Activated naive CD4-positive, alpha-beta T cell treated with anti-CD3 and anti-CD28 coated beads, Interleukin-2, amount 10 ng/mL, durations not matched to agents 7 days and 5 days (primary cell): ENCODE measurements at regions not wholly inside any gene's neighbourhood (a gene's known extent, or its start where the extent isn't known, plus 50 kb on each side); places are given as distances from the start of the nearest gene placed in this dataset.

Experiments
- CTCF ChIA-PET: fragments of 350-600 bp; sonication (Branson Sonifier 250); formaldehyde crosslinking; loops from one replicate; lab custom pipeline; 2021; ENCODE audit warnings: antibody characterized with exemption; lab: Charles Lee
- DNase-seq: peaks from one replicate; pipeline ENCODE4 v3.0.0-alpha.2; 2020
- H3K27ac Mint-ChIP-seq: one replicate; pipeline ENCODE4 v1.8.0; 2021; ENCODE audit warnings: mild to moderate bottlenecking, moderate library complexity, mixed read lengths
- H3K27me3 Mint-ChIP-seq: one replicate; pipeline ENCODE4 v1.8.0; 2021; ENCODE audit warnings: mild to moderate bottlenecking, mixed read lengths
- H3K36me3 Mint-ChIP-seq: one replicate; pipeline ENCODE4 v1.8.0; 2021; ENCODE audit warnings: mixed read lengths
- H3K4me1 Mint-ChIP-seq: one replicate; pipeline ENCODE4 v1.8.0; 2021; ENCODE audit warnings: mixed read lengths
- H3K4me3 Mint-ChIP-seq: one replicate; pipeline ENCODE4 v1.8.0; 2021; ENCODE audit warnings: mild to moderate bottlenecking, moderate library complexity, mixed read lengths
- H3K9me3 Mint-ChIP-seq: one replicate; pipeline ENCODE4 v1.8.0; 2021; ENCODE audit warnings: mixed read lengths

DNA sequence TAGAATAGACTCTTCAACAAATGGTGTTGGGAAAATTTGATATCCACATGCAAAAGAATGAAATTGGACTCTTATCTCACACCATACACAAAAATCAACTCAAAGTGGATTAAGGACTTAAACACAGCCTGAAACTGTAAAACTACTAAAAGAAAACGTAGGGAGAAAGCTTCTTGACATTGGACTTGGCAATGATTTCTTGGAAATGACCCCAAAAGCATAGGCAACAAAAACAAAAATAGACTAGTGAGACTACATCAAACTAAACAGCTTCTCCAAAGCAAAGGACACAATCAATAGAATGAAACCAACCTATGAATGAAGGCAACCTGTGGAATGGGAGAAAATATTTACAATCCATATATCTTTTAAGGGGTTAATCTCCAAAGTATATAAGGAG is 94.7 kb upstream of the INTU start:
- Mint-ChIP-seq H3K9me3 (no peaks in the 10 kb centered on the region), H3K27me3 (peaks cover 4% of the 10 kb centered on the region), H3K4me3 (no peak overlapping the region), H3K4me1 (no peaks in the 10 kb centered on the region), H3K27ac (no peak overlapping the region), H3K36me3 (no peaks in the 10 kb centered on the region)
- no peak for DNase-seq
- CTCF ChIA-PET = no interaction called here

DNA sequence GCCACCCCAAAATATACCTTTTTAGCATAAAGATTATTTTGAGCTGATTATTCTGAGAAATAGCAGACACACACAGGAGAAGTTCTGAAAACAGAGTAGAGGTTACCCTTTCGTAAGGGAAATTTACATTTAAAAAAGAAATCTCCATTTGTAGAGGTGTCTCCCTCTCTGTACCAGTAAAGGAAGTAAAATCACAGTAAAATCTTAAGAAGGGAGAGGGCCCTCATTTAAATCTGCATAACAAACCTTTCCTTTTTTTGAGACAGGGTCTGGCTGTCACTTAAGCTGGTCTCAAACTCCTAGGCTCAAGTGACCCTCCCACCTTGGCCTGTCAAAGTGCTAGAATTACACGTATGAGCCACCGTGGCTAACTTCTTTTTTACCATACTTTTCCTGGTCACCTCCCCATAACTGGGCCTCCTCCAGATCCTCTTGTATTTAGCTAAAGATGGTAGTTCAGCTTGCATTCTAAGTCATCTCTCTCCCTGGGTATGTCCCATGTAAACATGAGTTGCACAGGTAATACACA is 92.2 kb upstream of the INTU start:
- Mint-ChIP-seq H3K9me3 (no peaks in the 10 kb centered on the region), H3K36me3 (no peaks in the 10 kb centered on the region), H3K4me3 (no peak overlapping the region), H3K27me3 (peaks cover 4% of the 10 kb centered on the region), H3K27ac (no peak overlapping the region), H3K4me1 (no peaks in the 10 kb centered on the region)
- CTCF ChIA-PET = no interaction called here
- no peak for DNase-seq

DNA sequence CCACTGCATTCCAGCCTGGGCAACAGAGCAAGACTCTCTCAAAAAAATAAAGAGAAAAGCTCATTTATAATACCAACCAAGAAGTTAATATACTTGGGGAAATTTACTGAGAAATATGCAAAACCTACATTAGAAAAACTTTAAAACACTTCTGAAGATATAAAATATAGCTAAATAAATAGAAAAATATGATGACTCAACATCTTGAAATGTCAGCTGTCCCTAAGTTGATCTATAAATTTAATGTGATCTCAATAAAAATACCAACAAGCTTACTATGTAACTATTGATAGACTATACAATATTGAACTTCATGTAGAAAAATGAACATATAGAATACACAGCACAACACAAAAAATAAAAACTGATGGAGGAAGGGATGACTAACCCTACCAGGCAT is 87.5 kb upstream of the INTU start:
- Mint-ChIP-seq H3K4me3 (no peak overlapping the region), H3K36me3 (no peaks in the 10 kb centered on the region), H3K27ac (no peak overlapping the region), H3K9me3 (no peaks in the 10 kb centered on the region), H3K27me3 (no peaks in the 10 kb centered on the region), H3K4me1 (no peaks in the 10 kb centered on the region)
- DNase-seq = no peak
- CTCF ChIA-PET = no interaction called here

DNA sequence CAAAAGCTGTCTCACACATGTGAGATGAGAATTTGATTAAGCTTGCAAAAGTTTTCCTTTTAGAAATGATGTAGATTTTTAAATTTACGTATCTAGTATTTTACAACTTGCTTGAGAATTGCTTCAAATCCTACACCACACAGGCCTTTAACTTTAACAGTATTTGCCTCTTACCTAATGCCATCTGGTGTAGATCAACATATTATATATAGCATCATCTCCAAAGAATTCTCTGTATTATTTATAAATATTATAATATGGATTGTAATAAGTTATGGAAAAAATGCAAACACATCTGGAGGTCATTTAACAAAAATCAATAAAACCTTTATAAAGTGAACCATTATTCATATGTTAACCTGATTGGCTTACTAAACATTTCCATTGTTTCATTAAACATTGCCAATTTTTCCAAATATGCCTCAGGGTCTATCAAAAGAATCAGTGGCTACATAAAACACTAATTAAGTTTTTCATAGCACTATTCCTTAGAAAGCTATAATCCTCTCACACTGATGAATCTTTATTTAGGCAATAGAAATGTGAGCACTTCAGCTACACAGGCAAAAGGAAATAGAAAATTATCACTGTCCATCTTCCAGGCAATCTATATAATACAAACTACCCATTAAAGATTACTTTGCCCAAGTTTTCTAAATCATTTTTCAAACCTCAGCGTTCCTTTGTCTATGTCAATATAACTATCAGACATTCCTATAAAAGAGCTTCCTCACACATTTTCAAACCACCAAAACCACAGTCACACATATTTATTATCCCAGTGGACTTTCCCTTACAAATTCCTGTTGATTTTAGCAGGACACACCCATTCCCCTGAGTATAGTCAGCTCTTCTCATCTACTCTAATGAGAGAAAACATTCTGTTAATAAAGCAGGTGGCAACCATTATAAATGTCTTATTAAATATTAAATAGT is 83.5 kb upstream of the INTU start:
- no peak for DNase-seq
- H3K9me3 Mint-ChIP-seq = no peaks in the 10 kb centered on the region
- no peaks in the 10 kb centered on the region for H3K36me3 Mint-ChIP-seq
- no peak overlapping the region for H3K4me3 Mint-ChIP-seq
- no peaks in the 10 kb centered on the region for H3K27me3 Mint-ChIP-seq
- H3K4me1 Mint-ChIP-seq = no peaks in the 10 kb centered on the region
- CTCF ChIA-PET = no interaction called here
- no peak overlapping the region for H3K27ac Mint-ChIP-seq

DNA sequence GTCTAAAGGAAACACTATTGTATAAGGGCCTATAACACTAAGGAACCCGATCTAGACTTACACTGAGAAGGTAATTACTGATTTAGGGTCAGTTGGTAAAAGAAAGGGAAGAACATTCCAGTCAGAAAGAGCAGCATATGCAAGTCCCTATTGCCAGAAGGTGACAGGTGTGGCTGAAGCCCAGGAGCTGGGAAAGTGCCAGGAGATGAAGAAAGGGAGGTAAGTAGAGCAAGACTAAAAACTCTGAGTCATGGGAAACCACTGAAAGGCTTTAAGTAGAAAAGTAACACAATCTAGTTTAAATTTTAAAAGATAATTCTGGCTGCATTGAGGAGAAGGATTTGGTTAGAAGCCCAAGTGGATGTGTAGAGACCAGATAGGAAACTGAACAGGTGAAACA is 77.7 kb upstream of the INTU start:
- Mint-ChIP-seq H3K27me3 (no peaks in the 10 kb centered on the region), H3K4me1 (no peaks in the 10 kb centered on the region), H3K36me3 (no peaks in the 10 kb centered on the region), H3K9me3 (no peaks in the 10 kb centered on the region), H3K27ac (no peak overlapping the region), H3K4me3 (no peak overlapping the region)
- no peak for DNase-seq
- CTCF ChIA-PET = no interaction called here

DNA sequence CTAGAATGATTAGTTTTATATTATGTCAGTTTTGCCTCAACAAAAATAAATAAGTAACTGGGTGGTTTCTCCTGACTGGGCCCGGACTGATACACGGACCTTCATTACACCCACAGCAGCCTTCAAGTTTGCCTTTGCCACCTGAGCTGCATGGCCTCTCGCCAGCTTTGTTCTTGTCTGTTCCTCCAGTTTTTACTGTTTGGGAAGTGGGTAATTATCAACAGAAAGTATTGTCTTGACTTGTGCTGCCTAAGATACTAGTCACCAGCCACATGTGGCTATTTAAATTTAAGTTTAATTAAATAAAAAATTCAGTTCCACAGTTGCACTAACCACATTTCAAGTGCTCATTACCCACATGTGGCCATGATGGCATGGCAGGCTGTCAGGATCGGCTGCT is 74.7 kb upstream of the INTU start:
- CTCF ChIA-PET = no interaction called here
- Mint-ChIP-seq H3K27me3 (no peaks in the 10 kb centered on the region), H3K4me3 (no peak overlapping the region), H3K9me3 (no peaks in the 10 kb centered on the region), H3K36me3 (no peaks in the 10 kb centered on the region), H3K4me1 (no peaks in the 10 kb centered on the region), H3K27ac (no peak overlapping the region)
- no peak for DNase-seq

DNA sequence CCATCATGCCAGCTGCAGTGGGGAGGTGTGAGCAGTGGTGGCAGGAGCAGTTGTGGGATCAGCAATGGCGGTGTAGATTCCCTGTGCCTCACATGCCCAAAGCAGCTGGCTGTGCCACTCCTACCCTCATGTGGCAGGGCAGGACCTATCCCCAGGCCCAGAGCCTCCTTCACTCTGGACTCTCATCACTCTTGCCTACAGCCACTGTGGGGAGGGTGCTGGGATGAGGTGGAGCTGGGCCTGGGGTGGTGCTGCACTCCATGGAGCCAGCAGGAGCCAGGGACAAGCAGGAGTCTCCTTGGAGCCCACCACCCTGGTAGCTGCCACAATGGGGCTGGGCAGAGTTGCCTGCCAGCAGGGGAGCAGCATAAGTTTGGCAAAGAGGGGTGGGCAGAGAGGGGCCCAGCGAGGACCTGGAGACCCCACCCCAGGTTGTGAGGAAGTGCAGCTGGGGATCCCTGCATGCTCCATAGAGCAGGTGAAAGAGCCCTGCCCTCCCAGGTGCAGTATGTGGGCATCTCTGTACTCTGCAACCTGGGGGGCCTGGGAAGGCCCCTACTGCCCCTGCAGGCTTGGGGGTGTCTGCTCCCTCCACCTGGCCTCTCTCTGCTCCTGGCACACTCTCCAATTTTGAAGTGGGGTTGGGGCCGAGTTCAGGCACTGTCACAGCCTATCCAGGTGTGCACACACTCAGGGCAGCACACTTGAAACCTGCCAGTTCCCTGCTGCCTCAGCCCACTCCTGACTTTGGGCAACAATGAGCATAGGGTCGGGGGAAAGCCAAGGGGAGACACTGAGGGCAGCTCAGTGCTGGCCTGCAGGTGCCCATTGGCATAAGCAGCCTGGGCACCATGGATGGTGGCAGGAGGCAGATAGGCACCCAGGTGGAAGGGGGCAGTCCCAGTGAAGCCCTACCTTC is 74.0 kb upstream of the INTU start:
- DNase-seq = no peak
- no peak overlapping the region for H3K27ac Mint-ChIP-seq
- no peaks in the 10 kb centered on the region for H3K36me3 Mint-ChIP-seq
- H3K9me3 Mint-ChIP-seq = no peaks in the 10 kb centered on the region
- H3K27me3 Mint-ChIP-seq = no peaks in the 10 kb centered on the region
- CTCF ChIA-PET = no interaction called here
- H3K4me1 Mint-ChIP-seq = no peaks in the 10 kb centered on the region
- H3K4me3 Mint-ChIP-seq = no peak overlapping the region

DNA sequence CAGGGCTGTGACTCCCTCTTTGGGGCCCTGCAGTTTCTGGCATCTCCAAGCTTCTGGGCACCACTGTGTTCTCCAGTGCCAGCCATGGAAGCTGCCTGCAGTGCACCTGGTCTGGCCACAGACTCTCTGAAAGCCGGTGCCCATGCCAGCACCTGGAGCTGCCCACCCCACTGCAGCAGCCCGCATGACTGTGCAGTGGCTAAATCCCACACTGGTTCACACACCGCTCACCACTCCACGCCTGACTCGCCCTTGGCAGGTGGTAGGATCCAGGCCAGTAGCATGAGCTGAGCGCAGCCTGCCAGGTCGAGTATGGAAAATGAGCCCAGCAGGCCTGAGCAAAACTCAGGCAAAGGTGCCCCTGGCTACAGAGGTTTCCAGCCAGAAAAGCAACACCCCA is 72.8 kb upstream of the INTU start:
- CTCF ChIA-PET = no interaction called here
- H3K4me1 Mint-ChIP-seq = no peaks in the 10 kb centered on the region
- DNase-seq = no peak
- H3K4me3 Mint-ChIP-seq = no peak overlapping the region
- no peak overlapping the region for H3K27ac Mint-ChIP-seq
- H3K27me3 Mint-ChIP-seq = no peaks in the 10 kb centered on the region
- no peaks in the 10 kb centered on the region for H3K36me3 Mint-ChIP-seq
- no peaks in the 10 kb centered on the region for H3K9me3 Mint-ChIP-seq

DNA sequence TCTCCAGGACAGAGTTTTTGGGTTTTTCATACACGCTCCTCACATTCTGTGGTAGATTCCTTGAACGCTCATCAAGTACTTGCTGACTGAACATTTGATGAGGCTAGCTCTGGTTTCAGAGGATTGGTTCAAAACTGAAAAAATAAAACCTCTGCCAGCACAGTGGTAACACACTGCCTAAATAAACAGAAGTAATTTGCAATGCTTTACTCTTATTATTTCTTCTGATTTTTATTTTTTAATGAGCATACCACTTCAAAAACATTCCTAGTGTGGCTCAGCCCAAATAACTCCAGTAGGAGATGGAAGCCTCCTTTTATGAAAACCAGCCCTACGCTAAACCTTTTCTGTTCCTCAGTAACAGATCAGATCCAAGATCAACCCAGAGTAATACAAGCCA is 72.0 kb upstream of the INTU start:
- CTCF ChIA-PET = no interaction called here
- no peak for DNase-seq
- no peaks in the 10 kb centered on the region for H3K4me1 Mint-ChIP-seq
- H3K36me3 Mint-ChIP-seq = no peaks in the 10 kb centered on the region
- no peaks in the 10 kb centered on the region for H3K27me3 Mint-ChIP-seq
- no peak overlapping the region for H3K4me3 Mint-ChIP-seq
- no peaks in the 10 kb centered on the region for H3K9me3 Mint-ChIP-seq
- H3K27ac Mint-ChIP-seq = no peak overlapping the region

DNA sequence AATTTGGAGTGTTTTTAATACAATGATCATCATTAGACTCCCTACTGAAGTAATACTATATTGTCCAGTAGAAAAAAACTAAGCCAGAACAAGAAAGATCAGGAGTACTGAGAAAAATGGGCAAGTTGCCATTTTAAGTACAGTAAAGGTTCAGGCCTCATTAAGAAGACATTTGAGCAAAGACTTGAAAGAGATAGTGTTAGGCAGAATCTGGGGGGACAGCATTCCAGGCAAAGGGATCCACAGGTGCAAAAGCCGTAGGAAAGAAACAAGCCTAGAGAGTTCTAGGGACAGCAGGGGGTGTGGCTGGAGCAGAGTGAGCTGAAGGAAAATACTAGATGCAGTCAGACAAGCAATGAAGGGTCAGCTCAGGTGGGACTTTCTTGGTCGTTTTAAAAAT is 58.1 kb upstream of the INTU start:
- no peaks in the 10 kb centered on the region for H3K4me1 Mint-ChIP-seq
- H3K9me3 Mint-ChIP-seq = no peaks in the 10 kb centered on the region
- DNase-seq = no peak
- no peak overlapping the region for H3K4me3 Mint-ChIP-seq
- no peaks in the 10 kb centered on the region for H3K27me3 Mint-ChIP-seq
- no peak overlapping the region for H3K27ac Mint-ChIP-seq
- no peaks in the 10 kb centered on the region for H3K36me3 Mint-ChIP-seq
- CTCF ChIA-PET = interaction anchor here (1.5 kb wide), 1 partner anchor 12 kb away, joined by 4 read pairs; no protein-coding TSS in a partner anchor

DNA sequence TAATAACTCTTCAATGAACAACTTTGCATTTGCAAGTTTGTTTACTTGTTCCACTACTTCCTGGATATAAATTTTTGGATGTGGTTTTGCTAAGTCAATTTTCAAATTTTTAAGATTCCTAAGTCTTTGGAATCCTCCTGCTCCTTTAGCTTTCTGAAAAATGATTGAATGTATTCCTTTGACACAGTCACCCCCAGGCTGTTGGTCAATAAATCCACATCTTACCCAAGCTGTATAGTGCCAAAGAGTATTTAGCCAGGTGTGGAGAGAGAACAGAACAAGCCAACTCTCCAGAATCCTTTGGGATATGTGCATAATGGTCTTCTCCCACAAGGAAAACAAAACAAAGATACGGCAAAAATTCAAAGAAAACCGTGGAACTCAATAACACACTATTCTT is 56.9 kb upstream of the INTU start:
- H3K9me3 Mint-ChIP-seq = no peaks in the 10 kb centered on the region
- H3K4me3 Mint-ChIP-seq = no peak overlapping the region
- CTCF ChIA-PET = no interaction called here
- H3K4me1 Mint-ChIP-seq = no peaks in the 10 kb centered on the region
- no peaks in the 10 kb centered on the region for H3K27me3 Mint-ChIP-seq
- H3K27ac Mint-ChIP-seq = no peak overlapping the region
- H3K36me3 Mint-ChIP-seq = no peaks in the 10 kb centered on the region
- no peak for DNase-seq

DNA sequence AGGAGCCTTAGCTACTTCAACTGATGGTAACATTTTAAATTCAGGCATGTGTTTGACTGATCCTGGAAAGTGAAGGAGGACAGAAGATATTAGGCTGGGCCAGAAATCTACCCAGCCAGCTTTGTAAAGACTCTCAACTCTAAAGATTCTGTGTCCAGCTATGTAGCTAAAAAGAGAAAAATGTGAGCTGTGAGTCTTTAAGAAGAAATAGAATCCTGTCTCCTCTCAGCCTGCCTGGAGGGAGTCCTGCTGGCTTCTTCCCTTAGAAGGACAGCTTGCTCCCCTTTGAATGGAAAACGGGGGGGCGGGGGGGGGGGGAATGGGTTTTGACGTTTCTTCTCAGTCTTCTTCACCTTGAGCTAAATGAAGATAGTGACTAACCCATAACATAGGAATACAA is 54.3 kb upstream of the INTU start:
- no peaks in the 10 kb centered on the region for H3K4me1 Mint-ChIP-seq
- no peak for DNase-seq
- H3K9me3 Mint-ChIP-seq = no peaks in the 10 kb centered on the region
- H3K27me3 Mint-ChIP-seq = no peaks in the 10 kb centered on the region
- H3K27ac Mint-ChIP-seq = no peak overlapping the region
- CTCF ChIA-PET = no interaction called here
- no peak overlapping the region for H3K4me3 Mint-ChIP-seq
- H3K36me3 Mint-ChIP-seq = no peaks in the 10 kb centered on the region

DNA sequence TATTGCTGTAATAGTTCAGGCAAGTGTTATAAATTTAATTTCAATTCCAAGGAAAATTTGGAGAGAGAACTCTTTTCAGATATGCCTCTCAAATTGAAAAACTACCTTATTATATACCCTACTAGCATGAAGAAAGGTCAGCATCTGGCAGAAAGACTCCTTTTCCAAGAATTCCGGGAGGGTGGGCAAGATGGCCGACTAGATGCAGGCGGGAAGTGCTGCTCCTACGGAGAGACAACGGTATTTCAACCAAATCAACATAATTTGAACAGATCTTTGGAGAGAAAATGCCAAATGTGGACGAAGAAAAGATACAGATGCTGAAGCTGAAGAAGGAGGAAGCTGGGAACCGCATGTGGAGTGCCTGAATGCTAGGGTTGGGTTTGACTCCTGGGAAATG is 53.8 kb upstream of the INTU start:
- H3K4me3 Mint-ChIP-seq = no peak overlapping the region
- H3K4me1 Mint-ChIP-seq = no peaks in the 10 kb centered on the region
- H3K27ac Mint-ChIP-seq = no peak overlapping the region
- H3K9me3 Mint-ChIP-seq = no peaks in the 10 kb centered on the region
- no peak for DNase-seq
- H3K27me3 Mint-ChIP-seq = no peaks in the 10 kb centered on the region
- CTCF ChIA-PET = no interaction called here
- H3K36me3 Mint-ChIP-seq = no peaks in the 10 kb centered on the region

DNA sequence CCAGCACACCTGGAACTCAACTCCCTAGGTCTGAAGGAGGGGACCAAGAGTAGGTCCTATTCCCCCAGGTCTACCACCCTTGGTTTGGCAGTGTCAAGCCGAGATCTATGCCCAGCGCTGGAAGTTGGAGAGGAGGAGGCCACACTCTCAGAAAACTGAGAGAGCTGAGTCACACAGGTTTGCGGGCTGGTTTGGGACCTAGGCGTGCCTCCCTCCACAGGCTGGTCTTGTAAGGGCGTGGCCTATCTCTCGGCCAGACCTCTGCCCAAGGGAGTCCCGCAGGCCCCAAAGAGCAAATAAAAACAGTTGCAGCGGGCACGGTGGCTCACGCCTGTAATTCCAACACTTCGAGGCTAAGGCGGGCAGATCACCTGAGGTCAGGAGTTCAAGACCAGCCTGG is 52.9 kb upstream of the INTU start:
- Mint-ChIP-seq H3K4me3 (no peak overlapping the region), H3K27me3 (no peaks in the 10 kb centered on the region), H3K9me3 (no peaks in the 10 kb centered on the region), H3K4me1 (no peaks in the 10 kb centered on the region), H3K36me3 (no peaks in the 10 kb centered on the region), H3K27ac (no peak overlapping the region)
- CTCF ChIA-PET = no interaction called here
- DNase-seq = no peak
